ENCODE measurements at regions not wholly inside any gene's neighbourhood (a gene's known extent, or its start where the extent isn't known, plus 50 kb on each side); places are given as distances from the start of the nearest gene placed in this dataset.

DNA sequence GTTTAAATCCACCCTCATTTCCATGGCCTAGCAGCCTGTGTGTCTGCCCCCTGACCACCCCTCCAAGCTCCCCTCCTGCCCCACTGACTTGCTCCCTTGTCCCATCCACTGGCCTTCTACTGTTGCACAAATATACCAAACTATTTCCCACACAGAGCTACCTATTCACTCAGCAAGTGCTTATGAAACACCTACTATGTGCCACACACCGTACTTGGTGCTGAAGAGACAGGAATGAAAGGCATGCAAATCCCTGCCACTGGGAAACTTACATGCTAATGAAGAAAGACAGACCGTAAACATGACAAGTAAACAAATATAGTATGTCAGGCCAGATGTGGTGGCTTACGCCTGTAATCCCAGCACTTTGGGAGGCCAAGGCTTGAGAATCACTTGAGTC lies 49.9 kb upstream of the CAPZB start:
- H3K27ac ChIP-seq (ENCODE audit: low read depth in 2 of 2, low read length in 2 of 2) = no peak overlapping the region
- H3K9me3 ChIP-seq (ENCODE audit: control insufficient read depth in 2 of 2, low read length in 2 of 2) = no peaks in the 10 kb centered on the region
- H3K27me3 ChIP-seq (ENCODE audit: control insufficient read depth in 2 of 2, insufficient read depth in 2 of 2, low read length in 2 of 2) = no peaks in the 10 kb centered on the region
- H3K9ac ChIP-seq (ENCODE audit: low read depth in 1 of 2, low read length in 2 of 2) = no peak overlapping the region
- H3K4me3 ChIP-seq (ENCODE audit: low read length in 2 of 2) = no peak overlapping the region
- H3K36me3 ChIP-seq (ENCODE audit: control insufficient read depth in 2 of 2, insufficient read depth in 2 of 2, low read length in 2 of 2) = no peaks in the 10 kb centered on the region
- H3K4me1 ChIP-seq (ENCODE audit: control insufficient read depth in 2 of 2, insufficient read depth in 2 of 2, low read length in 2 of 2) = no peaks in the 10 kb centered on the region

Measured in mucosa of rectum (tissue), 2 donors.